Calu3 (cell line): ENCODE measurements at regions not wholly inside any gene's neighbourhood (a gene's known extent, or its start where the extent isn't known, plus 50 kb on each side); places are given as distances from the start of the nearest gene placed in this dataset.

Experiments used
- BruUV-seq: library from RNA; stranded (reverse); fragments of 400-500 nt; replicated peaks from 2 replicates; lab custom pipeline; 2021; lab: Mats Ljungman, UMichigan
- CTCF ChIA-PET: fragments of 300-600 bp; sonication (Branson Sonifier 250); formaldehyde crosslinking; loops from one replicate; lab custom pipeline; 2022; ENCODE audit warnings: antibody characterized with exemption; lab: Charles Lee
- DNase-seq: peaks from one replicate; pipeline ENCODE4 v3.0.0; 2022
- H3K27ac Mint-ChIP-seq: one replicate; pipeline ENCODE4 v1.8.0; 2022; ENCODE audit warnings: mixed read lengths; ENCODE audit not compliant: unreplicated experiment
- H3K27me3 Mint-ChIP-seq: one replicate; pipeline ENCODE4 v1.8.0; 2022; ENCODE audit warnings: mixed read lengths; ENCODE audit not compliant: unreplicated experiment
- H3K36me3 Mint-ChIP-seq: one replicate; pipeline ENCODE4 v1.8.0; 2022; ENCODE audit warnings: mild to moderate bottlenecking, moderate library complexity, mixed read lengths; ENCODE audit not compliant: insufficient read depth, unreplicated experiment
- H3K4me1 Mint-ChIP-seq: one replicate; pipeline ENCODE4 v1.8.0; 2022; ENCODE audit warnings: mild to moderate bottlenecking, low read depth, mixed read lengths; ENCODE audit not compliant: unreplicated experiment
- H3K4me3 Mint-ChIP-seq: one replicate; pipeline ENCODE4 v1.8.0; 2022; ENCODE audit warnings: mild to moderate bottlenecking, low read depth, moderate library complexity, mixed read lengths; ENCODE audit not compliant: unreplicated experiment
- H3K9me3 Mint-ChIP-seq: one replicate; pipeline ENCODE4 v1.8.0; 2022; ENCODE audit warnings: low read depth, mixed read lengths; ENCODE audit not compliant: unreplicated experiment
- CTCF ChIP-seq: fragments of 200-600 bp; IDR thresholded peaks from one replicate; pipeline ENCODE4 v1.8.0; 2022; ENCODE audit warnings: antibody characterized with exemption; ENCODE audit not compliant: unreplicated experiment
- intact Hi-C: fragments of 100-400 bp; cut with micrococcal nuclease; formaldehyde crosslinking; loops from one replicate; pipeline ENCODE4 v1.10.0; 2022; ENCODE audit not compliant: unreplicated experiment

GRCh38 chr18:22687892-22688680 is 245.0 kb upstream of the RBBP8 start:
- CTCF ChIA-PET = no interaction called here
- Mint-ChIP-seq H3K4me1 (peaks cover 18% of the 10 kb centered on the region), H3K9me3 (no peaks in the 10 kb centered on the region), H3K27me3 (no peaks in the 10 kb centered on the region), H3K27ac (no peak overlapping the region), H3K4me3 (no peak overlapping the region), H3K36me3 (peaks cover 5% of the 10 kb centered on the region)
- no peak for DNase-seq
- intact Hi-C loops = no loop called here
- BruUV-seq = no TSS peak
- TF ChIP-seq CTCF = no peak

GRCh38 chr18:22688877-22689496 is 244.1 kb upstream of the RBBP8 start:
- no peaks in the 10 kb centered on the region for H3K36me3 Mint-ChIP-seq
- CTCF ChIA-PET = no interaction called here
- H3K27me3 Mint-ChIP-seq = no peaks in the 10 kb centered on the region
- no peak for TF ChIP-seq CTCF
- intact Hi-C loops = no loop called here
- H3K9me3 Mint-ChIP-seq = no peaks in the 10 kb centered on the region
- no peak overlapping the region for H3K4me3 Mint-ChIP-seq
- H3K27ac Mint-ChIP-seq = no peak overlapping the region
- BruUV-seq = no TSS peak
- peaks cover 9% of the 10 kb centered on the region for H3K4me1 Mint-ChIP-seq
- DNase-seq = no peak

GRCh38 chr18:22689712-22690111 is 243.4 kb upstream of the RBBP8 start:
- no peak for TF ChIP-seq CTCF
- CTCF ChIA-PET = no interaction called here
- Mint-ChIP-seq H3K4me3 (no peak overlapping the region), H3K27me3 (no peaks in the 10 kb centered on the region), H3K9me3 (no peaks in the 10 kb centered on the region), H3K36me3 (no peaks in the 10 kb centered on the region), H3K4me1 (peaks cover 3% of the 10 kb centered on the region), H3K27ac (no peak overlapping the region)
- no peak for DNase-seq
- intact Hi-C loops = no loop called here
- BruUV-seq = no TSS peak

- no peak for DNase-seq
- Mint-ChIP-seq H3K9me3 (no peaks in the 10 kb centered on the region), H3K4me3 (no peak overlapping the region), H3K36me3 (peaks cover 4% of the 10 kb centered on the region), H3K4me1 (peaks cover 10% of the 10 kb centered on the region), H3K27me3 (no peaks in the 10 kb centered on the region), H3K27ac (no peak overlapping the region)
- no TSS peak for BruUV-seq
- CTCF ChIA-PET = no interaction called here
- intact Hi-C loops = no loop called here
- TF ChIP-seq CTCF = no peak
Observed at GRCh38 chr18:22690556-22690955, 242.6 kb upstream of the RBBP8 start.
